Activated T-helper 2 cell treated with anti-CD3 and anti-CD28 coated beads, Interferon-gamma antibody, Interleukin-2, Interleukin-4, amounts not matched to agents 10 μg/mL and 5 μg/mL and 100 μg/mL, durations not matched to agents 14 hours and 24 hours and 36 hours (primary cell): ENCODE measurements at regions not wholly inside any gene's neighbourhood (a gene's known extent, or its start where the extent isn't known, plus 50 kb on each side); places are given as distances from the start of the nearest gene placed in this dataset.

Experiments
- DNase-seq: peaks from one replicate; pipeline ENCODE4 v3.0.0; 2021; ENCODE audit warnings: low spot score
- H3K27ac Mint-ChIP-seq: one replicate; pipeline ENCODE4 v1.8.0; 2021; ENCODE audit warnings: mixed read lengths
- H3K27me3 Mint-ChIP-seq: one replicate; pipeline ENCODE4 v1.8.0; 2021; ENCODE audit warnings: low read depth, mixed read lengths
- H3K36me3 Mint-ChIP-seq: one replicate; pipeline ENCODE4 v1.8.0; 2021; ENCODE audit warnings: low read depth, mixed read lengths
- H3K4me1 Mint-ChIP-seq: one replicate; pipeline ENCODE4 v1.8.0; 2021; ENCODE audit warnings: low read depth, mixed read lengths
- H3K4me3 Mint-ChIP-seq: one replicate; pipeline ENCODE4 v1.8.0; 2021; ENCODE audit warnings: low read depth, mild to moderate bottlenecking, moderate library complexity, mixed read lengths
- H3K9me3 Mint-ChIP-seq: one replicate; pipeline ENCODE4 v1.8.0; 2021; ENCODE audit warnings: mixed read lengths
- intact Hi-C: fragments of 100-400 bp; cut with micrococcal nuclease; formaldehyde crosslinking; loops from one replicate; pipeline ENCODE4 v1.15.1; 2023

DNA sequence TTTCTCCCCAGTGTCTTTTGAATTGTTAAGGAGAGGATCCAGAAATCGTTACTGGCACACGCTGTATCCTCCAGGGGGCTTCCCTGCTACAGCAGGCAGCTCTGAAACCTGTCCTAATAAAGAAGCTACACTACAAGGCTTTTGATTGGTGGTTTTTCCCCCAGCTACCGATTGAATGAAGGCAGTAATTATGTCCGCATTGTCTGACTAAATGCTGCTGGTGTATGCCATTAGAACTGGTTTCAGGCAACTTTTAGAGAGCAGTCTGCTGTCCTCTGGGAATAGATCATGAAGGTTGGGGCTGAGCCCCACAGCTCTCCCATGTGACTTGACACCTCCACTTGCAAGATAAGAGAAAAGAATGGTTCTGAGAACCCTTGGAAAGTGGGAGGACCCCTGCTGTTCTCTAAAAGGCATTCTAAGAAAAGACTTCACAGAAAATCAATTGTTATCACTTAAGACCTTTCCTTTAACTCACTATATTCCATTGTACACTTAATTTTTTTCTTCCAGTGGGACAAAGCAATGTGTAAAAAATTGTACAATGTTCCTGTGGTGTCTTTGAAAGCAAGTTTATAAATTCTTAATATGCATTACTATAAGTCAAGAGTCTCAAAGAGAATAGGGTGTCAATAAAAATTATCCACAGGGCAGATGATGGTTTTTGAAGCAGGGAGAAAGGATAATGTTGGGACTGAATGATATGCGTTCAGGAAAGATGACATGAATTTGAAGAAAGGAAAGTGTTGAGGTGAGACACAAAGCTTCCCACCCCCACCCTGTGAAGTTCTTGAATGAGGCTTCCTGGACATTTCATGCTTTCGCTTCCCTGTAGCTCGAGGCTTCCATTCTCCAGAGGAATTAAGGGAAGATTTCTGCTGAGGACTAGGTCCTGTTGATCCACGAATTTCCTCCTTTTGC, 53.0 kb upstream of the DAZL start:
- intact Hi-C loops: no loop called here
- Mint-ChIP-seq H3K36me3 (no peaks in the 10 kb centered on the region), H3K27me3 (peaks cover 27% of the 10 kb centered on the region), H3K4me3 (no peak overlapping the region), H3K4me1 (no peaks in the 10 kb centered on the region), H3K27ac (no peak overlapping the region), H3K9me3 (no peaks in the 10 kb centered on the region)
- no peak for DNase-seq

DNA sequence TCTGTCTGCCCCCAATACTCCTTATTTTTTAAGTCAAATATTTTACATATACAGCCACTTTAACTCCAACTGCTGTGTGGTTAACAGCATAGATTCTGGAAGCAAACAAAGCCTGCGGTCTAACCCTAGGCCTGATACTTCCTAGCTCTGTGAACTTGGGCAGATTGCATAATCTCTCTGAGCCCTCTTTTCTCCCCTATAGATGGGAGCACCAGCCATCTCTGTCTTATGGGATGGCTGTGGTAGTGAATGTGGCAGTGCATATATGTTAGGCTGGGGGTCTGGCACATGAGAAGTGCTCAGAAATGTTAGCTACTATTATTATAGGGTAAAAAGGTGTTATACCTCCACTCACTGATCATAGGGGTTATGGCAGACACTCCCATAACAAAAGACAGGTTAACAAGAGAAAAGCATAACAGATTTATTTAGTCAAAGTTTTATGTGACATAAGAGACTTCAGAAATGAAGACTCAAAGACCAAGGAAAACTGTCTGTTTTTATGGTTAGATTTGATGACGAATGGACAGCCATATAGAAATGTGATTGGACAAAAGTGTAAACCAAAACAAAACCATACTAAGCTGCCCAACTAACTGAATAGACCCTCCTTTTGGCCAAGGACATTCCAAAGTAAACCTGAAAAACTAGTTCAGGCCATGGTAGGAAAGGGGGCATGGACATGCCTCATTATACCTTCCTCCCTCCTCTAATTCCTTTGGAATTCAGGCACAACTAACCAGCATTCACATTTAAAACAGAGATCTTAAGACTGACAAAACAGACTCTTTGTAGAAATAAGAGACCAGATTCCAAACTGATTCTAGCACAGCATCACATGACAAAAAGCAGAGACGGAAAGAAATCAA, 53.9 kb upstream of the DAZL start:
- peaks cover 26% of the 10 kb centered on the region for H3K27me3 Mint-ChIP-seq
- no peak overlapping the region for H3K4me3 Mint-ChIP-seq
- intact Hi-C loops: no loop called here
- H3K4me1 Mint-ChIP-seq: no peaks in the 10 kb centered on the region
- DNase-seq: no peak
- H3K27ac Mint-ChIP-seq: no peak overlapping the region
- no peaks in the 10 kb centered on the region for H3K9me3 Mint-ChIP-seq
- H3K36me3 Mint-ChIP-seq: no peaks in the 10 kb centered on the region

DNA sequence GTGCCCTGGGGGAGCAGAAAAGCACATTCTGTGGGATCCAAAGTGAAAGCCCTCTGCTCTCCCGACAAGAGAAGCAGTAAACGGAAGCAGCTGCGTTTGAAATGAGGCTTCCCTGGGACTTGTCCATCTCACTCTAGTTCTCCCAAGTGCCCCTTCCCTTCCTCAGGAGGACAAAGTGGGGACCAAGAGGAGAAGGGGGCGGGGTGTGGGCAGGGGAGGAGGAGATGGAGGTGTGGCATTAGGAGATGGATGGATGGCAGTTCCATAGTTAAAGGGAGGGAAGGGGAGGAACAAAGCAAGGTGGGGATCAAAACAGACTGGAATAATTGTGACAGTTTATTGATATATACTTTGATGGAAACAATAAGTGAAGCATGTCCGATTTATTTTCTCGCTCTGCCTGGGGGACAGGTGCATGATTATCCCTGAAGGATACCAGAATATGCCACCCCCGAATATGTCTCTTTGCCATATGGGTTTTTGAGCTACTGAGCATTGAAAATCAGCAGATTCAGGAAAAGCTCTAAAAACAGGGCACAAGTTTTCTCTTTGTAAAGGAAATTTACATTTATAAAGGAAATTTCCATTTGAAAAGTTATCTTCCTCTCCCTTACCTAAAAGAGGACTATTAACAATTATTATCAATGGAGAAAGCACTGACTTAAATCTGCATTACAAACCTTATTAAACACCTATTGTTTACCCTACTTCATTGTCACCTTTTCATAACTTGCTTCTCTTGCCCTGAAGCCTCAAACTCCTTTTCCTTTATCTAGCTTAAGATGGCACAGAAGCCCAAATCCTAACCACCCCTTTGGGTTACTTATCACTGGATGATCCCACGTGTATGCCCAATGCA, 58.9 kb upstream of the DAZL start:
- Mint-ChIP-seq H3K4me3 (no peak overlapping the region), H3K27ac (no peak overlapping the region), H3K27me3 (peaks cover 14% of the 10 kb centered on the region), H3K4me1 (no peaks in the 10 kb centered on the region), H3K36me3 (no peaks in the 10 kb centered on the region), H3K9me3 (no peaks in the 10 kb centered on the region)
- intact Hi-C loops: no loop called here
- no peak for DNase-seq

DNA sequence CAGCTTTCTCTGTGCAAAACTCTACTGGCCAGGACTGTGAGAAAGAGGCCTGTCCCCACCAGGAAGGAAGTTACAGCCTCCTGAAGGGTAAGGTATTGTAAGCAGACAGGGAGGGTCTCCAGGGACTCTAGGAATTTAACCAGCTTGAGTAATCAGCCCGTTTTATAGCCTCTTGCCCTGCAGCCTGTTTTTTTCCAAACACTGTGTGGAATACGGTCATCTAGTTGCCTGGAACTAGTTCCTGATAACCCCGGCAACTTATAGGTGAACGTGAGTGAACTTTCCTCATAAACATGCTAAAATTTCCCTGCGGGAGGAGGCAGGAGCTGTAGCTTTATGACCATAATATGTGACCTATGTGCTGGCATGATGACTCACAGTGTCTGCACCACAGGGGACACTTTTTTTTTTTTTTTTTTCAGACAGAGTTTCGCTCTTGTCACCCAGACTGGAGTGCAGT, 60.1 kb upstream of the DAZL start:
- Mint-ChIP-seq H3K9me3 (no peaks in the 10 kb centered on the region), H3K4me3 (no peak overlapping the region), H3K27ac (no peak overlapping the region), H3K4me1 (no peaks in the 10 kb centered on the region), H3K36me3 (no peaks in the 10 kb centered on the region), H3K27me3 (peaks cover 12% of the 10 kb centered on the region)
- intact Hi-C loops: no loop called here
- DNase-seq: no peak

DNA sequence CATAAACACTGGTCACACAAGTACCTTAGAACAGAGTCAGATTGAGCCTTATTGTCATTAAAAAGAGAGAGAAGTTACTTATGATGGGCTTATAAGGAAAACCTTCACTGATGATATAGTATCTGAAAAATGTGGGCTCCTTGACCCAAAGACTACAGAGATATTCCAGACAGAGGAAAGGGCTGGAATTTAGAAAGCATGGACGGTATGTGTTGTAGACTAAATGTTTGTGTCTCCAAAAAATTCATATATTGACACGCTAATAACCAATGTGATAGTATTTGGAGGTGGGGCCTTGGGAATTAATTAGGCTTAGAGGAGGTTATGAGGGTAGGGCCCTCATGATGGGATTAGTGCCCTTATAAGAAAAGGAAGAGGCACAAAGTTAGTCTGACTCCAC, 61.0 kb upstream of the DAZL start:
- no peak for DNase-seq
- intact Hi-C loops: no loop called here
- Mint-ChIP-seq H3K27ac (no peak overlapping the region), H3K27me3 (peaks cover 12% of the 10 kb centered on the region), H3K36me3 (no peaks in the 10 kb centered on the region), H3K9me3 (no peaks in the 10 kb centered on the region), H3K4me1 (no peaks in the 10 kb centered on the region), H3K4me3 (no peak overlapping the region)

DNA sequence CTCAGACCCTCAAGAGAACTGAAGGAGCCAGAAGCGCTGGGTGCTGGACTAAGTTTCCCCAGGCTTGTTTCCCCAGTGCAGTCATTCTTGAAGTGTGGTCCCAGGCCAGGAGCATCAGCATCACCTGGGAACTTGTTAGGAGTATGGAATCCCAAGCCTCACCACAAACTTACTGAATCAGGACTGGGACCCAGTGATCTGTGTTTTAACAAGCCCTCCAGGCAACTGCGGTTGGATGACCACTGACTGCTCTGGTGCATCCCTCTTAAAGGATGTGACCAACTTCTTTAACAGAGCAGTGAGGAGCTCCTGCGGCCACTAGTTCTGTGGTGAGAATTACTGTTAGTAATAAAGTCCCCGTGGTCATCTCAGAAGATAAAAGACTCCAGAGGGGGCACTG, 62.4 kb upstream of the DAZL start:
- no peak overlapping the region for H3K27ac Mint-ChIP-seq
- intact Hi-C loops: no loop called here
- H3K4me3 Mint-ChIP-seq: no peak overlapping the region
- DNase-seq: no peak
- H3K4me1 Mint-ChIP-seq: no peaks in the 10 kb centered on the region
- peaks cover 10% of the 10 kb centered on the region for H3K27me3 Mint-ChIP-seq
- H3K9me3 Mint-ChIP-seq: no peaks in the 10 kb centered on the region
- no peaks in the 10 kb centered on the region for H3K36me3 Mint-ChIP-seq

DNA sequence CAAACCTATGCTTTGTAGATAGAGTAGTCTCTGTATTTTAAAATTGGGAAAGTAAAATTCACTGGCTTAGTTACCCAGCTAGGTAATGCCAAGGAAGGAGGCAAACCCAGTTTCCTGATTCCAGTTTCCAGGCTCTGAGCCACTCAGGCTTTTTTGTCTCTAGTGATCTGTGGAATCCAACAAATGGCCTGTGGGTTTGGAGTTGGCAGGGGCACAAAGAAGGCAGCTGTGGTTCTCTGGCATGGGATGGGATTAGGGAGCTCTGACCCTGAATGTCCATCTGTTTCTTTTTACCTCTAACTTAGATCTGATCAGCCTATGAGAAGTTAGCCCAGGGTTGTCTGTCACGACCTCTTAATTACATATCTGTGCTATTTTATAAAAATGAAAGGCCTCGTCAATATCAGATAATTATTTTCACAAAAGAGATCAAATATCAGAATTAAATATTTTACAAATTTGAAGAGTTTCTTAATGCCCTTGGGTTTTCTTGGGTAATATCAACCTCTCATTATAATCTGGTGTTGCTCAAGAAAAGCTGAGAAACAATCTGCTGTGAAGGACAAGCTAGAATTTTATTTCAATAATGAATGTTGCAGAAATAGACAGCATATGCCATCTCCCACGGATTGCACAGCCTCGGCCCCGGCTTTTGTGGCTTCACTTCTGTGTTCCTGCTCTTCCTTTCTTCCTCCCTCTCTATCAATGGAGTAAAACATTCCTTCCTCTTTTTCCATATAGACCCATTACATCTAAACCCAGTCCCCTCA, 63.7 kb upstream of the DAZL start:
- Mint-ChIP-seq H3K9me3 (no peaks in the 10 kb centered on the region), H3K4me3 (no peak overlapping the region), H3K27me3 (peaks cover 8% of the 10 kb centered on the region), H3K4me1 (no peaks in the 10 kb centered on the region), H3K36me3 (no peaks in the 10 kb centered on the region), H3K27ac (no peak overlapping the region)
- intact Hi-C loops: no loop called here
- DNase-seq: no peak

DNA sequence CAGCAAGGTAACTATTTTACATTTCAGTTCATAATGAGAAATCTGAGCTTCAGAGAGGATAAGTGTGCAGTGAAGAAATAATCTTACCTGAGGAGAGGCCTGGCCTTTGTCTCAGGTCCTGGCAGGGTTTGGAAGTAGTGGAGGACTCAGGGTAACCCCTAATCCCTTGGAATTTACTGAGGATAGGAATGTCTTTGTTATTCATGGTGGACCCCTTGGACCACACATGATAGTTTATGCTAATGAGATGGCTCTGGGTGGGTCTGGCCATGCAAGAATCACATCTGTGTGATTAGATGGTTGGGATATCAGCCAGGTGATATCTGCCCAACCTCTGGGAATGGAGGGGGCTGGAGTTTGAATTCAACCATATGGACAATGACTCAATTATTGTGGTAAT, 65.0 kb upstream of the DAZL start:
- H3K4me3 Mint-ChIP-seq: no peak overlapping the region
- H3K27me3 Mint-ChIP-seq: peaks cover 3% of the 10 kb centered on the region
- intact Hi-C loops: no loop called here
- DNase-seq: no peak
- H3K9me3 Mint-ChIP-seq: no peaks in the 10 kb centered on the region
- no peaks in the 10 kb centered on the region for H3K4me1 Mint-ChIP-seq
- no peaks in the 10 kb centered on the region for H3K36me3 Mint-ChIP-seq
- H3K27ac Mint-ChIP-seq: no peak overlapping the region

DNA sequence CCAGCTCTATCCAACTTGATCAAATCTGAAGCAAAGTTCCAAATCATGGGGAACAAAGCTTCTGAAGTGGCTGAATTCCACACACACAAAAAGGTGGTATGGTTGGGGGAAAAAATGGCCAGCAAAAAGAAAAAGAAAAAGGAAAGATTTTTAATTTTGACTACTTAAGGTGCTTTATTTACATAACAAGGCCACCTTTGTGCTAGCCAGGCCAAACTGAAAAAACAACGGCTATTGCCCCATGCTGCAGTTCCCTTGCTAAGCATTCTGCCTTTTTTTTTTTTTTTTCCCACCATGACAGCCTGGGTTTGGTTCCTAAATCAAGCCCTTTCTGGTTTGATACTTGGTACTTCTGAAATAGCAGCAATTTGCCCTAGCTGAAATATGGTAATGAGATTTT, 66.5 kb upstream of the DAZL start:
- DNase-seq: no peak

DNA sequence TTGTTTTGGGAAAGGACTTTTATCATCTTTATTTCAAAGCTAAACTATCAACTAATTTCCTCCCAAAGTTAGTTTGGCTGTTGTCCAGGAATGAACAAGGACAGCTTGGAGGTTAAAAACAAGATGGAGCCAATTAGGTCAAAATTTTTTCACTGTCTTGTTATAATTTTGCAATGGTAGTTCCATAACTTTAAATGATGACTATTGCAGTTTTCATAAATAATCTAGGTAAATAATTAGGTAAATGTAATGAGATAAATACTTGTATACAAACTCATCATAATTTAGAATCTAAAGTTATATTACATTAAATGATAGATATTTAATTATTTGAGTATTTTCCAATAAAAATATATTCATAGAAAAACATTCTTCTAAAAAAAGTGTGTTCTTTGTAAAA, 68.3 kb upstream of the DAZL start:
- Mint-ChIP-seq H3K4me1 (no peaks in the 10 kb centered on the region), H3K27ac (no peak overlapping the region), H3K27me3 (peaks cover 2% of the 10 kb centered on the region), H3K36me3 (no peaks in the 10 kb centered on the region), H3K9me3 (peaks cover 14% of the 10 kb centered on the region), H3K4me3 (no peak overlapping the region)
- intact Hi-C loops: no loop called here
- DNase-seq: no peak

More for the DNA sequence above, 66.5 kb upstream of the DAZL start:
- Mint-ChIP-seq H3K4me3 (no peak overlapping the region), H3K27ac (no peak overlapping the region), H3K36me3 (no peaks in the 10 kb centered on the region), H3K4me1 (no peaks in the 10 kb centered on the region), H3K27me3 (peaks cover 3% of the 10 kb centered on the region), H3K9me3 (peaks cover 10% of the 10 kb centered on the region)
- intact Hi-C loops: no loop called here

DNA sequence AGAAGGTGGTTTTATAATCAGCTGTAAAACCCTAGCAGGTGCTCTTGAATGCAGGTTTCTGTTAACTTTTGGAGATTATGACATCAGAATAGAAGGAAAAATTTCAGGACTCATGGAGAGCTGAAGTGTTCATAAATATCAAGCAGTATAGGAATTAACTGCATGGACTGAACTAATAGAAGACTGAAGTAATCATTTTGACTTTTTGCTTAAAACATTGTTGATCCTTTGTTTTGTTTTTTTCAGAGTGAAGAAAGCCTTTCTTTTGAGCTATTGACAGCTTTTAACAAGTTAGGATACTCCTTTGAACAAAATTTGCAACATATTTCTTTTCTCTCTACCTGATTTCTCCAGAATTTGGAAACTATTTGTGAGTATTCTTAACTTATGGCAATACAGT, 70.6 kb upstream of the DAZL start:
- peaks cover under 1% of the 10 kb centered on the region for H3K27me3 Mint-ChIP-seq
- intact Hi-C loops: no loop called here
- peaks cover 14% of the 10 kb centered on the region for H3K9me3 Mint-ChIP-seq
- no peak for DNase-seq
- no peak overlapping the region for H3K27ac Mint-ChIP-seq
- no peaks in the 10 kb centered on the region for H3K4me1 Mint-ChIP-seq
- no peaks in the 10 kb centered on the region for H3K36me3 Mint-ChIP-seq
- no peak overlapping the region for H3K4me3 Mint-ChIP-seq

DNA sequence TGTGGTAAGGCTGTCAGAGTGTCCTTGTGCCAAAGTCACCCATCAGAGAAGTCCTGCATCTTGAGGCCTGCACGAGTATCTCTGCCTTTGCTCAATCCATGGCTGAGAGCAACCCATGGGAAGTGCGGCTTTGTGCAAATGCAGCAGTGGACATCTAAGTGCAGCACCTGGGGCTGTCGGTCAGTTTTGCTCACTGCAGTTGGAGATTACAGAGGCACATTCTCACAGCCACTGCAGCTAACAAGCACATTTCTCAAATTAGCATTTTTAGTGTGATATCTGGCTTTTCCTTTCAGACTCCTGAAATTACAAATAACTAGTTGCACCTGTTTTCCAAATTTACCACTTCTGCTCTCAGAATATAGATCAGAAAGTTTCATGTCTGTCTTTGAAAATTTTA, 81.5 kb upstream of the DAZL start:
- Mint-ChIP-seq H3K4me1 (no peaks in the 10 kb centered on the region), H3K36me3 (no peaks in the 10 kb centered on the region), H3K4me3 (no peak overlapping the region), H3K9me3 (peaks cover 4% of the 10 kb centered on the region), H3K27ac (no peak overlapping the region), H3K27me3 (peaks cover 2% of the 10 kb centered on the region)
- intact Hi-C loops: no loop called here
- no peak for DNase-seq
